GM12878 (cell line): ENCODE measurements at regions not wholly inside any gene's neighbourhood (a gene's known extent, or its start where the extent isn't known, plus 50 kb on each side); places are given as distances from the start of the nearest gene placed in this dataset.

Experiments
- ATF2 ChIP-seq: IDR thresholded peaks from 2 replicates; pipeline ENCODE4 v1.6.1; 2012; ENCODE audit warnings: low read length, inconsistent platforms
- CBFB ChIP-seq: IDR thresholded peaks from 2 replicates; pipeline ENCODE4 v1.6.1; 2016; ENCODE audit warnings: antibody characterized with exemption, low read depth
- CREB1 ChIP-seq: IDR thresholded peaks from 2 replicates; pipeline ENCODE4 v1.6.1; 2012; ENCODE audit warnings: low read depth, mild to moderate bottlenecking, inconsistent platforms
- CTCF ChIP-seq, 3 experiments: IDR thresholded peaks in 2 of 3; conservative IDR thresholded peaks in 1 of 3; 2 replicates each; pipeline ENCODE4 v1.5.1; 2011; ENCODE audit warnings: low read depth in 3 of 3, low read length in 3 of 3, mild to moderate bottlenecking in 3 of 3, control low read depth in 2 of 3, moderate library complexity in 2 of 3, inconsistent platforms in 1 of 3, mixed read lengths in 1 of 3; ENCODE audit not compliant: control insufficient read depth in 2 of 3, insufficient read depth in 1 of 3; ENCODE audit errors: extremely low read depth in 1 of 3
- EP300 ChIP-seq, 2 experiments: fragments of 150-350 bp in 1 of 2; IDR thresholded peaks; 2 replicates each; pipeline ENCODE4 v1.6.1; 2011 to 2012; ENCODE audit warnings: low read depth in 2 of 2, low read length in 2 of 2, borderline replicate concordance in 1 of 2, improper control_type of control experiment in 1 of 2, inconsistent platforms in 1 of 2; ENCODE audit not compliant: control insufficient read depth in 1 of 2
- FOS ChIP-seq: IDR thresholded peaks from 3 replicates; pipeline ENCODE4 v1.6.1; 2011; ENCODE audit warnings: borderline replicate concordance; ENCODE audit not compliant: insufficient read length; ENCODE audit errors: extremely low read depth
- HDGF ChIP-seq: fragments of 450-650 bp; IDR thresholded peaks from 2 replicates; pipeline ENCODE4 v1.6.1; 2016; ENCODE audit warnings: antibody characterized with exemption
- MAX ChIP-seq: IDR thresholded peaks from 2 replicates; pipeline ENCODE4 v1.6.1; 2012; ENCODE audit warnings: low read depth, low read length, improper control_type of control experiment
- POLR2A ChIP-seq: IDR thresholded peaks from 2 replicates; pipeline ENCODE4 v1.6.1; 2011; ENCODE audit warnings: low read depth, mild to moderate bottlenecking, low read length
- POLR2AphosphoS5 ChIP-seq: IDR thresholded peaks from 2 replicates; pipeline ENCODE4 v1.6.1; 2011; ENCODE audit warnings: mild to moderate bottlenecking, low read length, inconsistent platforms
- SRF ChIP-seq, 2 experiments: IDR thresholded peaks; 2 replicates each; pipeline ENCODE4 v1.6.1; 2011; ENCODE audit warnings: low read depth in 2 of 2, low read length in 2 of 2, mild to moderate bottlenecking in 1 of 2, moderate library complexity in 1 of 2
- ZNF24 ChIP-seq: fragments of 450-650 bp; IDR thresholded peaks from 2 replicates; pipeline ENCODE4 v1.6.1; 2017; ENCODE audit warnings: antibody characterized with exemption, mild to moderate bottlenecking
- TF ChIP-seq, protein P1 (sequence below): IDR thresholded peaks from 2 replicates; pipeline ENCODE4 v1.6.1; 2012; ENCODE audit warnings: mild to moderate bottlenecking, low read depth, low read length
- TF ChIP-seq, protein P2 (sequence below): IDR thresholded peaks from 2 replicates; pipeline ENCODE4 v1.6.1; 2011; ENCODE audit warnings: borderline replicate concordance, low read depth, mild to moderate bottlenecking, moderate library complexity, mixed read lengths, low read length; ENCODE audit not compliant: insufficient read depth; ENCODE audit errors: extremely low read length

DNA sequence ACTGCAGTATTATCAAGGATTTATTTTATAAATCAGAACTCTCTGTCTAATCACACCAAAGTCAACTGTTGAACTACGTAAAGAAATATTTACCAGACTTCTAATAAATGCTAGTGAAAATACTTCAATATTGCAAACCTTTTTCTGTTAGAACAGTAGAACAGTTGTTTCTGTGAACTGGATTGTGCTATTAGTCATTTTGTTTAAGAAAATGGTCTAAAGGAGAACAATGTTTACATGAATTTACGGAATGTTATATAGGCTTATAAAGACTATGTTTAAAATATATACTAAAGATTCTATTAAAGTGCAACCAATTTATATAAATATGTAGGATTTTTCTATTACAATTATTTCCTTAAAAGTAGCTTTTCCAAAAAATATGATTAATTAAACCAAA, 471.4 kb downstream of the FSCB start:
- no peak for TF ChIP-seq CTCF (IDR thresholded peaks at IDR 0.05 in 2 of 3, conservative IDR thresholded peaks at IDR 0.05 in 1 of 3; ENCODE audit: control insufficient read depth in 2 of 3, extremely low read depth in 1 of 3, insufficient read depth in 1 of 3, low read depth in 3 of 3, low read length in 3 of 3)
- no peak for TF ChIP-seq CREB1
- TF ChIP-seq CBFB: no peak
- TF ChIP-seq, protein P1, sequence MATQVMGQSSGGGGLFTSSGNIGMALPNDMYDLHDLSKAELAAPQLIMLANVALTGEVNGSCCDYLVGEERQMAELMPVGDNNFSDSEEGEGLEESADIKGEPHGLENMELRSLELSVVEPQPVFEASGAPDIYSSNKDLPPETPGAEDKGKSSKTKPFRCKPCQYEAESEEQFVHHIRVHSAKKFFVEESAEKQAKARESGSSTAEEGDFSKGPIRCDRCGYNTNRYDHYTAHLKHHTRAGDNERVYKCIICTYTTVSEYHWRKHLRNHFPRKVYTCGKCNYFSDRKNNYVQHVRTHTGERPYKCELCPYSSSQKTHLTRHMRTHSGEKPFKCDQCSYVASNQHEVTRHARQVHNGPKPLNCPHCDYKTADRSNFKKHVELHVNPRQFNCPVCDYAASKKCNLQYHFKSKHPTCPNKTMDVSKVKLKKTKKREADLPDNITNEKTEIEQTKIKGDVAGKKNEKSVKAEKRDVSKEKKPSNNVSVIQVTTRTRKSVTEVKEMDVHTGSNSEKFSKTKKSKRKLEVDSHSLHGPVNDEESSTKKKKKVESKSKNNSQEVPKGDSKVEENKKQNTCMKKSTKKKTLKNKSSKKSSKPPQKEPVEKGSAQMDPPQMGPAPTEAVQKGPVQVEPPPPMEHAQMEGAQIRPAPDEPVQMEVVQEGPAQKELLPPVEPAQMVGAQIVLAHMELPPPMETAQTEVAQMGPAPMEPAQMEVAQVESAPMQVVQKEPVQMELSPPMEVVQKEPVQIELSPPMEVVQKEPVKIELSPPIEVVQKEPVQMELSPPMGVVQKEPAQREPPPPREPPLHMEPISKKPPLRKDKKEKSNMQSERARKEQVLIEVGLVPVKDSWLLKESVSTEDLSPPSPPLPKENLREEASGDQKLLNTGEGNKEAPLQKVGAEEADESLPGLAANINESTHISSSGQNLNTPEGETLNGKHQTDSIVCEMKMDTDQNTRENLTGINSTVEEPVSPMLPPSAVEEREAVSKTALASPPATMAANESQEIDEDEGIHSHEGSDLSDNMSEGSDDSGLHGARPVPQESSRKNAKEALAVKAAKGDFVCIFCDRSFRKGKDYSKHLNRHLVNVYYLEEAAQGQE: no peak
- no peak for TF ChIP-seq FOS
- TF ChIP-seq HDGF: no peak
- TF ChIP-seq MAX: no peak
- TF ChIP-seq POLR2A: no peak
- TF ChIP-seq POLR2AphosphoS5: no peak
- TF ChIP-seq, protein P2, sequence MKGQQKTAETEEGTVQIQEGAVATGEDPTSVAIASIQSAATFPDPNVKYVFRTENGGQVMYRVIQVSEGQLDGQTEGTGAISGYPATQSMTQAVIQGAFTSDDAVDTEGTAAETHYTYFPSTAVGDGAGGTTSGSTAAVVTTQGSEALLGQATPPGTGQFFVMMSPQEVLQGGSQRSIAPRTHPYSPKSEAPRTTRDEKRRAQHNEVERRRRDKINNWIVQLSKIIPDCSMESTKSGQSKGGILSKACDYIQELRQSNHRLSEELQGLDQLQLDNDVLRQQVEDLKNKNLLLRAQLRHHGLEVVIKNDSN: no peak
- no peak for TF ChIP-seq SRF (IDR thresholded peaks at IDR 0.05; ENCODE audit: low read depth in 2 of 2, low read length in 2 of 2)
- no peak for TF ChIP-seq ATF2
- TF ChIP-seq EP300 (IDR thresholded peaks at IDR 0.05; ENCODE audit: borderline replicate concordance in 1 of 2, control insufficient read depth in 1 of 2, low read depth in 2 of 2, low read length in 2 of 2): no peak
- no peak for TF ChIP-seq ZNF24
